ENCODE measurements at regions not wholly inside any gene's neighbourhood (a gene's known extent, or its start where the extent isn't known, plus 50 kb on each side); places are given as distances from the start of the nearest gene placed in this dataset.

DNA sequence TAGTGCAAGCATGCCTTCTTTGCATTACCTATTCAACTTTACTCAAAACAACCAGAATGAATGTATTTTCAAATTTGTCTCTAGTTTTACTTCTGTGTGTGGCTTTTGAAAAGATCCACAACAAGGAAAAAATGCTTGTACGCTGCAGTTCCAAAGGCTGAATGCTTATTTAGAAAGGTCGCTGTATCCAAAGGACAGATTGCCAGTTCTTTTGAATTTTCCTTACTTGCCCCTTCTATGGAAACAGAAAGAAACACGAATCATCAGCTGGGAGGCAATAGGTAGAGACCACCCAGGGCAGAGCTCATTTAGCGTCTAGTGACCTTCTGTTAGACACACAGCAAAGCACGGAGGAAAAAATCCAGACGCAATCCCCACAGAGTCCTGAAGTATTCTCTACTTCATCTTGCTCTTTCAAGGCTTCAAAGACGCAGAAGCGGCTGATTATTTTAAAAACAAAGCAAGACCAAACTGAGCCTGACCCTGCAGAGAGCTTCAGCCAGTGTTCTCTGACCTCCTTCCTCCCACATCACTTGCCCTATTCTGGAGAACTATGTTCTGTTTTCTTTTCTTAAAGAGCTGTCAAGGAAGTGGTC is 674.6 kb upstream of the SGCG start:
- Histone ChIP-seq H3K4me3 (ENCODE audit: low read depth in 1 of 2, low read length in 1 of 2) (no peak overlapping the region), H3K9me3 (no peaks in the 10 kb centered on the region), H3K36me3 (no peaks in the 10 kb centered on the region), H3K27me3 (no peaks in the 10 kb centered on the region), H3K4me1 (ENCODE audit: control insufficient read depth in 1 of 2, insufficient read depth in 1 of 2, low read depth in 1 of 2, low read length in 1 of 2) (no peaks in the 10 kb centered on the region), H3K27ac (no peak overlapping the region)
- no peak for TF ChIP-seq CTCF (IDR thresholded peaks at IDR 0.05)

GRCh38 chr13:22517544-22517943 is 663.2 kb upstream of the SGCG start:
- no peak for TF ChIP-seq CTCF (IDR thresholded peaks at IDR 0.05)

DNA sequence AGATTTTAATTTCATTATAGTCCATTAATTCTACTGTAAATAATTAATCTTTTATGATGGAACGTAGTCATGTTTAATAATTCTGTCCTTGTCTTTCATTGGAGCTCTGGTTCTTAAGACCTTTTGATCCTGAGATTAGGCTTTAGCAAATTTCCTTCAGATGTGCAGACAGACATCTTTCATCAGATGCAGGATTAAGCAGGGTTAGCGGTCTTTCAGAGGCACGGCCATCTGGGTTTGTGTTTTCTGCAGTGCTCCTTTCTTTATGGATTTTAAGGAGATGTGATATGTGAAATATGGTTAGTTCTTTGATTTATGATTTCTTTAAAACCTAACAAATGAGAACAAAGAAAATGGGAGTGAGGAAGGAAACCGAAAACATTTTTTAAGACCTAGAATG is 643.9 kb upstream of the SGCG start:
- H3K4me3 ChIP-seq (ENCODE audit: low read depth in 1 of 2, low read length in 1 of 2): no peak overlapping the region
- TF ChIP-seq CTCF (IDR thresholded peaks at IDR 0.05): no peak
- no peaks in the 10 kb centered on the region for H3K9me3 ChIP-seq
- H3K36me3 ChIP-seq: no peaks in the 10 kb centered on the region
- no peaks in the 10 kb centered on the region for H3K27me3 ChIP-seq
- H3K4me1 ChIP-seq (ENCODE audit: control insufficient read depth in 1 of 2, insufficient read depth in 1 of 2, low read depth in 1 of 2, low read length in 1 of 2): no peaks in the 10 kb centered on the region
- H3K27ac ChIP-seq: no peak overlapping the region

More at GRCh38 chr13:22517544-22517943, 663.2 kb upstream of the SGCG start:
- Histone ChIP-seq H3K27ac (no peak overlapping the region), H3K36me3 (no peaks in the 10 kb centered on the region), H3K4me3 (ENCODE audit: low read depth in 1 of 2, low read length in 1 of 2) (no peak overlapping the region), H3K9me3 (no peaks in the 10 kb centered on the region), H3K27me3 (no peaks in the 10 kb centered on the region), H3K4me1 (ENCODE audit: control insufficient read depth in 1 of 2, insufficient read depth in 1 of 2, low read depth in 1 of 2, low read length in 1 of 2) (no peaks in the 10 kb centered on the region)

DNA sequence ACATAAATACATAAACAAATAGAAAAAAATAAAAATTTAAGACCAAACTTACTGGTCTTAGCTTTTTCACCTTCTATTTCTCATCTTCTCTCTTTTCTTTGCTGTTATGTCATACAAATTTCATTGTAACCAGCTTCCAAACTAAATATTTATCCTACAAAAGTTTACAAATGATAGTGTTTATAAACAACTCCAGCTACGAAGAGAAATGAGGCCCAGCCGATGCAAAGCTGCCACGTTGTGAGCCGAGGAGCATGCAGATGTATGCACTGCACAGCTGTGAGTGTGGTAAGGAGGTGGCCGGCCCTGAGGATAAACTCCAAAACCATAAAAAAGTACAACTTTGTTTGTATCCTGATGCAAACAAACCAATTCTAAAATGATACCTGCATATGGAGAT is 642.4 kb upstream of the SGCG start:
- no peak overlapping the region for H3K4me3 ChIP-seq (ENCODE audit: low read depth in 1 of 2, low read length in 1 of 2)
- H3K9me3 ChIP-seq: no peaks in the 10 kb centered on the region
- no peaks in the 10 kb centered on the region for H3K36me3 ChIP-seq
- H3K27me3 ChIP-seq: no peaks in the 10 kb centered on the region
- no peak for TF ChIP-seq CTCF (IDR thresholded peaks at IDR 0.05)
- no peaks in the 10 kb centered on the region for H3K4me1 ChIP-seq (ENCODE audit: control insufficient read depth in 1 of 2, insufficient read depth in 1 of 2, low read depth in 1 of 2, low read length in 1 of 2)
- H3K27ac ChIP-seq: no peak overlapping the region

GRCh38 chr13:22549126-22549525 is 631.7 kb upstream of the SGCG start:
- Histone ChIP-seq H3K4me1 (ENCODE audit: control insufficient read depth in 1 of 2, insufficient read depth in 1 of 2, low read depth in 1 of 2, low read length in 1 of 2) (no peaks in the 10 kb centered on the region), H3K4me3 (ENCODE audit: low read depth in 1 of 2, low read length in 1 of 2) (no peak overlapping the region), H3K27me3 (no peaks in the 10 kb centered on the region), H3K9me3 (no peaks in the 10 kb centered on the region), H3K27ac (no peak overlapping the region), H3K36me3 (no peaks in the 10 kb centered on the region)
- no peak for TF ChIP-seq CTCF (IDR thresholded peaks at IDR 0.05)

DNA sequence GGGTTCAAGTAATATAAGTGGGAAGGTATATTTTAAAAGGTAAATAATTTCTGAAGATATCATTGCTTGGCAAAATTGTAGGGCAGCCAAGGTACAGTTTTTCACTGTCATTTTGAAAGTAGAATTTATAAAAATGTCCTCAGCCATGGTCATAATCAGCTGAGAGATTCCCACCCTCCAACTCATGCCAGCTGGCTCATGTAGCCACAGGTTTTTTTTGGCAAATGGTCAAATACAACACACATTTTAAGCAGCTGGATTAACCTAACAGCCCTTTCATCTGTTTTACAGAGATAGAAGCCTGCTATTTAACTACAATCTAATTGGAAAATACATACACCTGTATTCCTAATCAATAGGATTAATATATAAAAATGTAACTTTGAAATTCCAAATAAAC is 619.2 kb upstream of the SGCG start:
- Histone ChIP-seq H3K9me3 (no peaks in the 10 kb centered on the region), H3K36me3 (no peaks in the 10 kb centered on the region), H3K27ac (no peak overlapping the region), H3K4me3 (ENCODE audit: low read depth in 1 of 2, low read length in 1 of 2) (no peak overlapping the region), H3K4me1 (ENCODE audit: control insufficient read depth in 1 of 2, insufficient read depth in 1 of 2, low read depth in 1 of 2, low read length in 1 of 2) (no peaks in the 10 kb centered on the region), H3K27me3 (no peaks in the 10 kb centered on the region)
- no peak for TF ChIP-seq CTCF (IDR thresholded peaks at IDR 0.05)
